Coronary artery (tissue), 2 donors: ENCODE measurements at regions not wholly inside any gene's neighbourhood (a gene's known extent, or its start where the extent isn't known, plus 50 kb on each side); places are given as distances from the start of the nearest gene placed in this dataset.

Experiments
- DNase-seq: peaks from one replicate; pipeline ENCODE4 v3.0.0-alpha.2; 2017; ENCODE audit warnings: low spot score
- H3K27ac ChIP-seq, 2 donors: fragments of 200-600 bp; sonication (generic); one replicate each; pipeline ENCODE4 v1.5.1; 2016 to 2019
- H3K4me3 ChIP-seq: fragments of 200-600 bp; sonication (generic); 2 replicates; pipeline ENCODE4 v1.5.1; 2016; ENCODE audit warnings: mild to moderate bottlenecking, moderate library complexity
- TF ChIP-seq, protein P1 (sequence below): fragments of 200-600 bp; sonication (generic); IDR thresholded peaks from one replicate; pipeline ENCODE4 v1.5.1; 2019; ENCODE audit warnings: antibody characterized with exemption

DNA sequence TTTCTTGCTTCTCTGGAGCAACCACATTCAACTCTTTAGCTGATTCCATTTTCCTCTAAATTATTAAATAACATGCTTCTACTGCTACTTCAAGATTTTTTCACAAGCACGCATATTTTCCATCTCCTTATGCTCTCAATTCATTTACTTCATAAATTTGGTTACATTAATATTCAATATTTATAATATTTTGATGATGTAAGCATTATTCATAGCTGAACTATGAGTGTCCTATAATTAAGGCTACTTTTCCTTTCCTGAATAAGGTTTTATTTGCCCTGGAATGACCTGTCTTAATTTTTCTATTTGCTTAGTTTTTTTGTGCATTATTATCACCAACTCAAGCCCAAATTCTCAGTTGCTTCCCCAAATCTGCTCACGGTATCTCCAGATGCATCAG is 109.4 kb upstream of the ADPGK start:
- H3K4me3 ChIP-seq: no peak overlapping the region
- H3K27ac ChIP-seq: no peak overlapping the region
- TF ChIP-seq, protein P1, sequence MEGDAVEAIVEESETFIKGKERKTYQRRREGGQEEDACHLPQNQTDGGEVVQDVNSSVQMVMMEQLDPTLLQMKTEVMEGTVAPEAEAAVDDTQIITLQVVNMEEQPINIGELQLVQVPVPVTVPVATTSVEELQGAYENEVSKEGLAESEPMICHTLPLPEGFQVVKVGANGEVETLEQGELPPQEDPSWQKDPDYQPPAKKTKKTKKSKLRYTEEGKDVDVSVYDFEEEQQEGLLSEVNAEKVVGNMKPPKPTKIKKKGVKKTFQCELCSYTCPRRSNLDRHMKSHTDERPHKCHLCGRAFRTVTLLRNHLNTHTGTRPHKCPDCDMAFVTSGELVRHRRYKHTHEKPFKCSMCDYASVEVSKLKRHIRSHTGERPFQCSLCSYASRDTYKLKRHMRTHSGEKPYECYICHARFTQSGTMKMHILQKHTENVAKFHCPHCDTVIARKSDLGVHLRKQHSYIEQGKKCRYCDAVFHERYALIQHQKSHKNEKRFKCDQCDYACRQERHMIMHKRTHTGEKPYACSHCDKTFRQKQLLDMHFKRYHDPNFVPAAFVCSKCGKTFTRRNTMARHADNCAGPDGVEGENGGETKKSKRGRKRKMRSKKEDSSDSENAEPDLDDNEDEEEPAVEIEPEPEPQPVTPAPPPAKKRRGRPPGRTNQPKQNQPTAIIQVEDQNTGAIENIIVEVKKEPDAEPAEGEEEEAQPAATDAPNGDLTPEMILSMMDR: no peak
- no peak for DNase-seq

DNA sequence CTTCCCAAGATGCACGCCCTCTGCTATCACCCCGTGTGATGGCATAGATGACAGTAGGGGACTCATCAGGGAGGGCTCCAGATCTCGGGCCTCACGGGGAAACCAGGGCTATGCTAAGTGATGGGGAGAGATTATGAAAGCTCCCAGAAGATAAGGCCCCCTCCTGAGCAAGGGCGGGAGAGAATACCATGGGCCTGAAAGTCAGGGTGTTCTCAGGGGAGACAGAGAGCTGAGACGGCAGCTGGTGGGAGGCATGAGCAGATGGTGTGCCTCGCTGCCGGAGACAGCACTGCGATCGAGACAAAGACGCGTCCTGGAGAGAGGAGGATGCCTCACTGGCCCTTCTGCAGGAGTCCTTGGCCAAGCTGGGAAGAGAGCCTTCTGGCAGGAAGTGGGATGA is 106.5 kb upstream of the ADPGK start:
- no peak for DNase-seq

DNA sequence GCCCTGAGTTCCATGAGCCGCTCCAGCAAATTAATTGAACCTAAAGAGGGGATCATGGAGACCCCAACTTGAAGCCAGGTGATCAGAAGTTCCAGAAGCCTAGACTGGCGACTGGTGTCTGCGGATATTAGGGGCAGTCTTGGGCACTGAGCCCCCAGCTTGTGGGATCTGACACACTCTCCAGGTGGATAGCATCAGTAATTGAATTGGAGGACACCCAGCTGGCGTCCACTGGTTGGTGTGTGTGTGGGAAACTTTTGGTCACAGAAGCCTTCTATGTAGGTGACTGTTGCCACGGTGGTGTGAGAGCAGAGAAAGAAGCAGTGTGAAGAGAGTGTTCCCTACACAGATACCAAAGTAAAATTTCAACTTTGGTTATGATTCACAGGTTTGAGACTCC is 106.0 kb upstream of the ADPGK start:
- no peak overlapping the region for H3K4me3 ChIP-seq
- TF ChIP-seq, protein P1: no peak
- DNase-seq: no peak
- H3K27ac ChIP-seq: no peak overlapping the region

More for the DNA sequence above, 106.5 kb upstream of the ADPGK start:
- Histone ChIP-seq H3K27ac (no peak overlapping the region), H3K4me3 (no peak overlapping the region)
- TF ChIP-seq, protein P1: no peak

DNA sequence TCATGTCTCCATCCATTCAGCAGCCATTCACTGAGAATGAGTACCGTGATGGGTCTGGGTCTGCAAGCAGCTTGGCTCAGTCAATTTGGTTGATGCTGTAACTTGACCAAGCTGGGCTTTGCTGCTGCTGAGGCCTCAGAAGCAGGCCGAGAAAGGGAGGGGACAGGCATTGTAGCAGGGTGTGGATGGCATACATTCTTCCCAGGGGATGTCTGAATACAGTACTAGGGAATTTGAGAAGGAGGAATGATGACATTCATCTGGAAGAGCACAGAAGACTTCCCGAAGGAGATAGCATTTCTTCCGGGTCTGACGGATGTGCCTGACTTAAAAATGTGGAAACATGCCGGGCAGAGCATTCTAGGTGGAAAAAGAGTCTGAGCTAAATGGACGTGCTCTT is 105.3 kb upstream of the ADPGK start:
- Histone ChIP-seq H3K4me3 (no peak overlapping the region), H3K27ac (no peak overlapping the region)
- TF ChIP-seq, protein P1: no peak
- DNase-seq: no peak

DNA sequence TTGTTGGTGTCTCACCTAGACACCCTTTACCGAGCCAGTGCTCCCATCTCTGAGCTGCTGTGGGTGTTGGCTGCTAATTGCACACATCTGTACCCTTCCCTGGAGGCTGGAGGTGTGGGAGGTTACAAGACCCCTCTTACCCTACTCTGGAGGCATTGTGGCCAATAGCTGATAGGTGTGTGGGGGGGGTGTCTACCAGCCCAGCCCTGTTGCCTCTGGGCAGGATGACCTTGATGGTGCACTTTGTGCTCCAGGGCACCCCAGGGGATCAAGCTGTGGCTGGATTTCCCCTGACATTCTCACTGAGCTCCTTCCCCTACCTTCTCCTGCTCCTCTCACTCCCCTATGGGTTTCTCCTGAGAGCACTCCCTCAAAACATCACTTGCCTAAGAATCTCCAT is 104.7 kb upstream of the ADPGK start:
- no peak for DNase-seq
- Histone ChIP-seq H3K4me3 (no peak overlapping the region), H3K27ac (no peak overlapping the region)
- TF ChIP-seq, protein P1: no peak

DNA sequence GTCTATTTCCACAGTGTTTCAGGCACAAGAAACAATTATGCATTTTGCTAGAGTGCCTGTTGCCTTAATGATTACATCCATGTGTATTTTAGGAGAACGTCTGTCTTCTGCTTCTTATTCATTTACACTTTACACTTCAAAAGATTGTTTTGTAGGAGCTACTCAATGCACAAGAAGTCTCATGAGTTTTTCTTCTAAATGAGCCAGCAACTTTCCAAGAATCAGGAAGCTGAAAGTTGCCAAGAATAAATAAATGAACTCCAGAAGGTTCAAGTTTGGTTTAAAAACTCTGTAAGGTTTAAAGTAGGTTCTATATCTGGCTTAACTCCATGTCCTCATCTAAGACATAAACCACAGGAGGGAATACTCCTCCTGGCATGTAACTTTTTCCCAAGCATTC is 103.8 kb upstream of the ADPGK start:
- no peak overlapping the region for H3K4me3 ChIP-seq
- TF ChIP-seq, protein P1: no peak
- no peak overlapping the region for H3K27ac ChIP-seq
- no peak for DNase-seq

DNA sequence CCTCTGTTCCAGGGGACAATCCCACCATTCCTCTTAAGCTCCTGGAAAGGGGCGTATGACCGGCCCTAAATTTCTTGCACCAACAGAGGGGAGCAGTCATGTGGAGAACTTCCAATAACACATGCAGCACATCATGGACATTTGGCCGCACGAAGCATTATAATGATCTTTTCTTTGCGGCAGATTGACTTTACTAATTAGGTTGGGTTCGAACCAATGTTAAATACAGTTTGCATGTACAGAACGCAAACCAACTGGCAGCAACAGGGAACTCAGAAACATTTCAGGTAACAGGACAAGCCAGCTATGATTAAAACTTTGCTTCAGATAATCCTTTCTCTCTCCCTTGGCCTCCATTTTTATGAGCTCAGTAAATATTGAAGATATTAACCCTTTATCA is 100.8 kb upstream of the ADPGK start:
- Histone ChIP-seq H3K27ac (no peak overlapping the region), H3K4me3 (no peak overlapping the region)
- DNase-seq: no peak
- TF ChIP-seq, protein P1: no peak
